Body of pancreas (tissue), 4 donors: ENCODE measurements at regions not wholly inside any gene's neighbourhood (a gene's known extent, or its start where the extent isn't known, plus 50 kb on each side); places are given as distances from the start of the nearest gene placed in this dataset.

Experiments used
- CTCF ChIP-seq, 7 experiments: fragments of 450-650 bp in 4 of 7; fragments of 200-600 bp in 3 of 7; sonication (generic) in 3 of 7; IDR thresholded peaks; one replicate each; pipeline ENCODE4 v1.5.1; 2016 to 2019; ENCODE audit warnings: antibody characterized with exemption in 7 of 7
- POLR2A ChIP-seq, 3 donors: fragments of 450-650 bp; IDR thresholded peaks; one replicate each; pipeline ENCODE4 v1.6.1; 2016; ENCODE audit warnings: antibody characterized with exemption in 3 of 3, mild to moderate bottlenecking in 2 of 3

- TF ChIP-seq CTCF (IDR thresholded peaks at IDR 0.05) = no peak
- no peak for TF ChIP-seq POLR2A (IDR thresholded peaks at IDR 0.05)
Measured at GRCh38 chr15:70219966-70220365, 122.2 kb upstream of the TLE3 start.
